Lung (tissue), 11 donors: ENCODE measurements at regions not wholly inside any gene's neighbourhood (a gene's known extent, or its start where the extent isn't known, plus 50 kb on each side); places are given as distances from the start of the nearest gene placed in this dataset.
"Not testable (repeated sequence)": the region's sequence is repeated elsewhere in the genome, so short reads cannot be mapped to it uniquely, and the experiment has no call there.

Source experiments
- ATAC-seq: fragments of 200-7000 bp; cut with Tn5 transposase; one replicate; pipeline ENCODE4 v1.9.1; 2020; ENCODE audit warnings: moderate number of reproducible peaks; ENCODE audit not compliant: insufficient read depth, low FRiP score
- DNase-seq, 3 donors: peaks; one replicate each; pipeline ENCODE4 v3.0.0-alpha.2; 2013 to 2017
- H3K27ac ChIP-seq, 2 donors: one replicate each; pipeline ENCODE4 v1.5.1; 2013; ENCODE audit warnings: mild to moderate bottlenecking in 2 of 2, moderate library complexity in 2 of 2, control low read depth in 1 of 2, inconsistent platforms in 1 of 2, low read depth in 1 of 2, low read length in 1 of 2
- H3K27me3 ChIP-seq, 3 donors: one replicate each; pipeline ENCODE4 v1.5.1; 2013; ENCODE audit warnings: low read length in 2 of 3; ENCODE audit not compliant: control insufficient read depth in 3 of 3, insufficient read depth in 3 of 3
- H3K36me3 ChIP-seq, 4 donors: one replicate each; pipeline ENCODE4 v1.5.1; 2013; ENCODE audit warnings: low read length in 4 of 4, mild to moderate bottlenecking in 1 of 4, moderate library complexity in 1 of 4; ENCODE audit not compliant: control insufficient read depth in 4 of 4, insufficient read depth in 4 of 4
- H3K4me1 ChIP-seq, 5 donors: one replicate each; pipeline ENCODE4 v1.5.1; 2013; ENCODE audit warnings: low read length in 5 of 5, mild to moderate bottlenecking in 2 of 5, moderate library complexity in 1 of 5; ENCODE audit not compliant: control insufficient read depth in 5 of 5, insufficient read depth in 5 of 5
- H3K4me3 ChIP-seq: one replicate; pipeline ENCODE4 v1.5.1; 2013; ENCODE audit warnings: mild to moderate bottlenecking, control low read depth, moderate library complexity
- H3K9ac ChIP-seq, 2 donors: one replicate each; pipeline ENCODE4 v1.5.1; 2013; ENCODE audit warnings: low read length in 2 of 2, control low read depth in 1 of 2; ENCODE audit not compliant: insufficient read depth in 1 of 2
- H3K9me3 ChIP-seq, 4 donors: one replicate each; pipeline ENCODE4 v1.5.1; 2013; ENCODE audit warnings: low read length in 3 of 4, mild to moderate bottlenecking in 1 of 4, moderate library complexity in 1 of 4; ENCODE audit not compliant: control insufficient read depth in 4 of 4, insufficient read depth in 3 of 4
- WGBS, 2 donors: extraction: QIAGEN DNeasy Blood & Tissue Kit; methylation state at CpG; one replicate each; pipeline ENCODE4 v1.1.7; 2013; 5-methylcytosine and 5-hydroxymethylcytosine counted together
- TF ChIP-seq, protein P1 (sequence below): IDR thresholded peaks from 2 replicates; pipeline ENCODE4 v1.5.1; 2012; ENCODE audit warnings: mild to moderate bottlenecking; ENCODE audit errors: control extremely low read depth, extremely low read depth
- donor health status: control.
- donor health status: control.
- donor health status: Bipolar disorder and iron deficiency.
- donor health status: healthy.
- donor health status: DM: yes; HTN: yes; CAD: no.

DNA sequence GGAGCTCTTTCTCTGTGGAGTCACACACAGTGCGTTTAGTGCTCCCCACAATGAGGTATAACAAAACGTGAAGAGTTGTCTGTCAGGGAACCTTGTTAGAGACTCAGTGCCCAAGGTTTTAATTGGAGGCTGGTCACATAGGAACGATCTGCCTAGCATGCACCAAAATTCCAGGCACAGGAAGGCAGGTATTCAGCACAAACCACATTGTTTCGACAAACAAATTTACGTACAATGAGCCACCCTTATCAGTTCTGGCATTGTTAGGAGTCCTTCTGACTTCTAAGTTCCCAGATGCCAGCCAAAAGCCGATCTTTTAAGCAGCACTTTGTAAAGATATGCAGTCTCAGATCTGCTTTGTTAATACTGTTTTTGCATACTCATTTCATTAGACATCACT is 414.2 kb upstream of the MTPN start:
- Histone ChIP-seq H3K27ac (no peak overlapping the region), H3K36me3 (no peaks in the 10 kb centered on the region), H3K4me3 (no peak overlapping the region), H3K4me1 (no peaks in the 10 kb centered on the region), H3K27me3 (peaks cover 0 to 3% (median 0%) of the 10 kb centered on the region in 3 donors), H3K9ac (no peak overlapping the region), H3K9me3 (no peaks in the 10 kb centered on the region)
- WGBS, 2 donors: 60 to 67% methylated on average over 6 of the region's 6 CpGs
- DNase-seq (no peak), ATAC-seq (no peak)
- TF ChIP-seq, protein P1, sequence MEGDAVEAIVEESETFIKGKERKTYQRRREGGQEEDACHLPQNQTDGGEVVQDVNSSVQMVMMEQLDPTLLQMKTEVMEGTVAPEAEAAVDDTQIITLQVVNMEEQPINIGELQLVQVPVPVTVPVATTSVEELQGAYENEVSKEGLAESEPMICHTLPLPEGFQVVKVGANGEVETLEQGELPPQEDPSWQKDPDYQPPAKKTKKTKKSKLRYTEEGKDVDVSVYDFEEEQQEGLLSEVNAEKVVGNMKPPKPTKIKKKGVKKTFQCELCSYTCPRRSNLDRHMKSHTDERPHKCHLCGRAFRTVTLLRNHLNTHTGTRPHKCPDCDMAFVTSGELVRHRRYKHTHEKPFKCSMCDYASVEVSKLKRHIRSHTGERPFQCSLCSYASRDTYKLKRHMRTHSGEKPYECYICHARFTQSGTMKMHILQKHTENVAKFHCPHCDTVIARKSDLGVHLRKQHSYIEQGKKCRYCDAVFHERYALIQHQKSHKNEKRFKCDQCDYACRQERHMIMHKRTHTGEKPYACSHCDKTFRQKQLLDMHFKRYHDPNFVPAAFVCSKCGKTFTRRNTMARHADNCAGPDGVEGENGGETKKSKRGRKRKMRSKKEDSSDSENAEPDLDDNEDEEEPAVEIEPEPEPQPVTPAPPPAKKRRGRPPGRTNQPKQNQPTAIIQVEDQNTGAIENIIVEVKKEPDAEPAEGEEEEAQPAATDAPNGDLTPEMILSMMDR: no peak

DNA sequence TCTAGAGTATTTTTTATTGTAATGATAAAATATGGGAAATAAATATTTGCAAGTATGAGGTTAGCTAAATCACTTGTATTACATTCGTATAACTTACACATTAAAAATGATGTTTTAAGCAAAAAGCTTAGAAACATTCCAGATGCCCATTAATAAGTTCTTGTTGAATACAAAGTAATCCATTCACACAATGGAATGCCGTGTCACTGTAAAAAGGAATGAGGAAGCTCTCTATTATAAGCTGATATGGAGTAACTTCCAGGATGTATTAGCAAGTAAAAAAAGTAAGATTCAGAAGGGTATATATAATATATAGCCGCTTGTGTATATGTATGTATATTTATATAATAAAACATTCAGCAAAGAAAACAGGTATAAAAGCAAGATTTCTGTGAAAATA is 412.8 kb upstream of the MTPN start:
- no peak for DNase-seq
- Histone ChIP-seq H3K9ac (no peak overlapping the region), H3K4me3 (no peak overlapping the region), H3K9me3 (no peaks in the 10 kb centered on the region), H3K4me1 (no peaks in the 10 kb centered on the region), H3K27me3 (no peaks in the 10 kb centered on the region), H3K27ac (no peak overlapping the region), H3K36me3 (no peaks in the 10 kb centered on the region)
- WGBS, 2 donors: 65 to 76% methylated on average over 3 of the region's 3 CpGs
- TF ChIP-seq, protein P1: no peak
- ATAC-seq: no peak

DNA sequence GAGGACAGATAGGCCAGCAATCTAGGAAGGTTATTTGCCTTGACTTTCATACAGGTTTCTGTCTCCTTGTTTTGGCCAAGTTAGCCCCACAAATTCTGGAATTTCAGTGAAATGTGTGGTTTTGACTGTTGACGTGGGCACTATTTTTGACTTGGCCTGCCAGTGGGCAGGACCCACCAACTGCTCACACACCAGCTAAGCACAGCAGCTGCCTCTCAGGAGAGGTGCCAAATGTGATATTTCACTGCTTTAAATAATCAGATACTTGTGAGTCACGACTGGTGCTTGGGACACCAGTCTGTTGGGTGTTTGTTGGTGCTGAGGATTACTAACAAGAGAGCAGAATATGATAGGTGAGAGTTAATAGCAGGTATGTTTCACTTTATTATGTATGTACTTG is 409.7 kb upstream of the MTPN start:
- Histone ChIP-seq H3K27me3 (no peaks in the 10 kb centered on the region), H3K36me3 (no peaks in the 10 kb centered on the region), H3K4me3 (no peak overlapping the region), H3K9me3 (no peaks in the 10 kb centered on the region), H3K9ac (no peak overlapping the region), H3K4me1 (no peaks in the 10 kb centered on the region), H3K27ac (no peak overlapping the region)
- 67 to 71% methylated on average over 2 of the region's 2 CpGs for WGBS, 2 donors
- TF ChIP-seq, protein P1: no peak
- DNase-seq: no peak
- ATAC-seq: no peak

DNA sequence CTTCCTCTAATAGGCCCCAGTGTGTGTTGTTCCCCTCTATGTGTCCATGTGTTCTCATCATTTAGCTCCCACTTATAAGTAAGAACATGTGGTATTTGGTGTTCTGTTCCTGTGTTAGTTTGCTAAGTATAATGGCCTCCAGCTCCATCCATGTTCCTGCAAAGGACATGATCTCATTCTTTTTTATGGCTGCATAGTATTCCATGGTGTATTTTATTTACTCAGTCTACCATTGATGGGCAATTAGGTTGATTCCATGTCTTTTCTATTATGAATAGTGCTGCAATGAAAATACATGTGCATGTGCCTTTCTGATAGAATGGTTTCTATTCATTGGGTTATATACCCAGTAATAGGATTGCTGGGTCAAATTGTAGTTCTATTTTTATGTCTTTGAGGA is 394.2 kb upstream of the MTPN start:
- H3K4me1 ChIP-seq, ATAC-seq, DNase-seq: not testable (repeated sequence)

More for the DNA sequence above, 394.2 kb upstream of the MTPN start:
- not testable (repeated sequence) for H3K27ac ChIP-seq, H3K9ac ChIP-seq, H3K4me3 ChIP-seq, H3K27me3 ChIP-seq, H3K9me3 ChIP-seq, H3K36me3 ChIP-seq
